Endothelial cell of umbilical vein (primary cell): ENCODE measurements at regions not wholly inside any gene's neighbourhood (a gene's known extent, or its start where the extent isn't known, plus 50 kb on each side); places are given as distances from the start of the nearest gene placed in this dataset.

Experiments used
- BruUV-seq: library from RNA; stranded (reverse); fragments of 400-500 nt; replicated peaks from 2 replicates; lab custom pipeline; 2021; lab: Mats Ljungman, UMichigan
- CTCF ChIA-PET: fragments of 300-600, 350-600 bp; sonication (Branson Sonifier 250); formaldehyde crosslinking; loops from one replicate; lab custom pipeline; 2021; ENCODE audit warnings: antibody characterized with exemption, inconsistent platforms; lab: Charles Lee
- POLR2A ChIA-PET: fragments of 300-600, 350-600 bp; sonication (Branson Sonifier 250); formaldehyde crosslinking; loops from one replicate; lab custom pipeline; 2021; ENCODE audit warnings: antibody characterized with exemption, inconsistent platforms; lab: Charles Lee
- DNase-seq: peaks from one replicate; pipeline ENCODE4 v3.0.0-alpha.2; 2011; ENCODE audit warnings: low read depth, low spot score
- FAIRE-seq: peaks from 2 replicates; lab custom pipeline; 2011; peaks lifted over from hg19 to GRCh38; lab: Jason Lieb, UNC
- H2AFZ ChIP-seq: 2 replicates; pipeline ENCODE4 v1.6.0; 2012; ENCODE audit warnings: low read depth, low read length, control low read depth, inconsistent platforms
- H3K27ac ChIP-seq: 2 replicates; pipeline ENCODE4 v1.5.1; 2011; ENCODE audit warnings: low read depth, mild to moderate bottlenecking, control low read depth, low read length, moderate library complexity; ENCODE audit not compliant: insufficient read depth
- H3K27me3 ChIP-seq, 2 experiments: 2 replicates each; pipeline versions ENCODE4 v1.6.0 to v1.6.1; 2011; ENCODE audit warnings: low read length in 2 of 2, mixed read lengths in 1 of 2; ENCODE audit not compliant: control insufficient read depth in 2 of 2, insufficient read depth in 2 of 2
- H3K36me3 ChIP-seq, 2 experiments: 2 replicates in 1 of 2; 3 replicates in 1 of 2; pipeline ENCODE4 v1.5.1; 2011; ENCODE audit warnings: low read length in 2 of 2, mild to moderate bottlenecking in 1 of 2, moderate library complexity in 1 of 2; ENCODE audit not compliant: control insufficient read depth in 2 of 2, insufficient read depth in 2 of 2; ENCODE audit errors: extremely low read depth in 1 of 2
- H3K4me1 ChIP-seq: 3 replicates; pipeline ENCODE4 v1.5.1; 2011; ENCODE audit warnings: mild to moderate bottlenecking, low read length; ENCODE audit not compliant: control insufficient read depth, insufficient read depth; ENCODE audit errors: extremely low read depth
- H3K4me2 ChIP-seq: 2 replicates; pipeline ENCODE4 v1.6.1; 2011; ENCODE audit warnings: low read length, control low read depth, mixed read lengths; ENCODE audit not compliant: insufficient read depth
- H3K4me3 ChIP-seq, 3 experiments: fragments of 200-600 bp in 1 of 3; sonication (generic), shearing (Covaris generic) in 1 of 3; replicated peaks in 1 of 3; 2 replicates each; pipeline ENCODE4 v1.5.1; 2011 to 2016; ENCODE audit warnings: control low read depth in 3 of 3, low read length in 3 of 3, mild to moderate bottlenecking in 2 of 3, inconsistent platforms in 1 of 3, low read depth in 1 of 3, moderate library complexity in 1 of 3; ENCODE audit not compliant: insufficient read depth in 1 of 3
- H3K79me2 ChIP-seq: 2 replicates; pipeline ENCODE4 v1.6.0; 2012; ENCODE audit warnings: low read length, inconsistent platforms; ENCODE audit not compliant: control insufficient read depth, insufficient read depth
- H3K9ac ChIP-seq: replicated peaks from 2 replicates; pipeline ENCODE3; 2011; ENCODE audit warnings: low read length, control low read depth; ENCODE audit not compliant: insufficient read depth; ENCODE audit errors: extremely low read depth
- H3K9me1 ChIP-seq: replicated peaks from 3 replicates; pipeline ENCODE4 v1.6.0; 2011; ENCODE audit warnings: mild to moderate bottlenecking, low read length; ENCODE audit not compliant: control insufficient read depth, insufficient read depth; ENCODE audit errors: extremely low read depth
- H3K9me3 ChIP-seq: replicated peaks from 2 replicates; pipeline ENCODE4 v1.5.1; 2012; ENCODE audit warnings: low read length, inconsistent platforms; ENCODE audit not compliant: control insufficient read depth, insufficient read depth
- H4K20me1 ChIP-seq: replicated peaks from 2 replicates; pipeline ENCODE3; 2011; ENCODE audit warnings: mild to moderate bottlenecking, low read length; ENCODE audit not compliant: control insufficient read depth, insufficient read depth; ENCODE audit errors: extremely low read depth
- EZH2 ChIP-seq: IDR thresholded peaks from 2 replicates; pipeline ENCODE4 v1.6.1; 2012; ENCODE audit warnings: borderline replicate concordance, low read depth, mild to moderate bottlenecking, moderate library complexity, low read length, inconsistent platforms; ENCODE audit not compliant: severe bottlenecking
- FOS ChIP-seq: IDR thresholded peaks from 2 replicates; pipeline ENCODE4 v1.6.1; 2011; ENCODE audit warnings: mild to moderate bottlenecking, low read length, moderate library complexity, borderline replicate concordance; ENCODE audit not compliant: insufficient read depth
- GATA2 ChIP-seq: IDR thresholded peaks from 2 replicates; pipeline ENCODE4 v1.7.0; 2011; ENCODE audit warnings: low read depth, mild to moderate bottlenecking, moderate library complexity, mixed read lengths, low read length; ENCODE audit not compliant: insufficient read length, insufficient read depth
- JUN ChIP-seq: IDR thresholded peaks from 2 replicates; pipeline ENCODE4 v1.6.1; 2011; ENCODE audit warnings: borderline replicate concordance, low read depth; ENCODE audit not compliant: insufficient read length, insufficient read depth
- MYC ChIP-seq: IDR thresholded peaks from one replicate; pipeline ENCODE4 v1.6.1; 2011; ENCODE audit warnings: mild to moderate bottlenecking, low read depth, low read length
- POLR2A ChIP-seq: IDR thresholded peaks from 2 replicates; pipeline ENCODE4 v1.6.1; 2012; ENCODE audit warnings: low read depth, mild to moderate bottlenecking, control low read depth, low read length
- POLR2AphosphoS5 ChIP-seq: IDR thresholded peaks from 2 replicates; pipeline ENCODE4 v1.6.1; 2012; ENCODE audit warnings: low read depth, mild to moderate bottlenecking, control low read depth, low read length, moderate library complexity; ENCODE audit not compliant: insufficient read depth
- dilution Hi-C: fragments of 300-500 bp; cut with MboI; formaldehyde crosslinking; loops from one replicate; pipeline ENCODE4 v1.15.0; 2019; ENCODE audit warnings: low sequenced_read_pairs; ENCODE audit not compliant: extremely low pct_ligation_motif_present
- intact Hi-C: fragments of 100-400 bp; cut with micrococcal nuclease; formaldehyde crosslinking; loops from one replicate; pipeline ENCODE4 v1.10.0; 2022
- TF ChIP-seq, protein P1 (sequence below), 2 donors: IDR thresholded peaks; 1 replicate in 1 of 2; 2 replicates in 1 of 2; pipeline ENCODE4 v1.5.1; 2011; ENCODE audit warnings: low read length in 2 of 2, mild to moderate bottlenecking in 2 of 2, moderate library complexity in 2 of 2, control low read depth in 1 of 2, inconsistent platforms in 1 of 2, low read depth in 1 of 2; ENCODE audit not compliant: insufficient read depth in 1 of 2; ENCODE audit errors: extremely low read depth in 1 of 2
- TF ChIP-seq, protein P2 (sequence below): IDR thresholded peaks from 2 replicates; pipeline ENCODE4 v1.6.1; 2011; ENCODE audit not compliant: insufficient read depth, insufficient read length

DNA sequence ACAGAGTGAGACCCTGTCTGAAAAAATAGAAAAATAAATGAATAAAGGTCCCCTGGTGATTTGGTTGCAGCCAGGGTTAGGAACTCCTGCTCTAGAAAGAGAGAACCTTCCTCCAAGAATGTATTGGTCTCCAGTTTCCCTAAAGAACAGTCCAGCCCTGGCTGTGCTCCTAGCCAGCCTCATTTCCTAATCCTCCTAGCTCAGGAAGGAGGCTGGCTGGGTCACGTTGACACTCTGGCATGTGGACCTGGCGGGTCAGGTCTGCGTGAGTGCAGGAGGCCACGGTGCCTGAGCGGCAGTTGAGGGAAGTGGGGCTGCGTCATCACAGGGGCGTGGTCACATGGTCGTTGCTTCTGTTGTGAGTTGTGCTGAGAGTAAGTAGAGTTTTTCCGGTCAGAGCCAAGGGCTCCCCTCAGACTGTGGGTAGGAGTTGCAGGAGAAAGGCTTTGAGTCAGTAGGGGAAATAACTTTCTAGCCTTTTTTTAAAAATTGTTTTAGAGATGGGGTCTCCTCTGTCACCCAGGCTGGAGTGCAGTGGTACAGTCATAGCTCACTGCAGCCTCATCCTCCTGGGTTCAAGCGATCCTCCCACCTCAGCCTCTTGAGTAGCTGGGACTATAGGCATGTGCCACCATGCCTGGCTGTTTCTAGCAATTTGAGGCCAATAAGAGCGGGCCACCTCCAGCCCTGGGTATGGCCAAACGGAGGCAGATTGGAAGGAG lies 194.0 kb upstream of the CIBAR2 start:
- peak; percentile 96 for FAIRE-seq

More for the DNA sequence above, 194.0 kb upstream of the CIBAR2 start:
- DNase-seq: peak; percentile 92
- Histone ChIP-seq H3K27me3 (no peaks in the 10 kb centered on the region), H3K4me3 (no peak overlapping the region), H3K36me3 (no peaks in the 10 kb centered on the region), H3K79me2 (no peaks in the 10 kb centered on the region), H3K9me1 (no peaks in the 10 kb centered on the region), H3K4me1 (peaks cover 14% of the 10 kb centered on the region), H4K20me1 (no peaks in the 10 kb centered on the region), H3K4me2 (no peak overlapping the region), H2AFZ (peak overlapping the region; percentile 7), H3K9me3 (no peaks in the 10 kb centered on the region), H3K9ac (no peak overlapping the region), H3K27ac (no peak overlapping the region)
- ChIA-PET POLR2A (no interaction called here), CTCF (interaction anchor here (0.8 to 3.5 kb wide), 5 partner anchors 9 to 191 kb away, joined by 3 to 15 read pairs (median 12); no protein-coding TSS in a partner anchor)
- intact Hi-C loops (loop anchor here (10.0 kb wide), 1 partner anchor 309 kb away; the partner anchor contains the start of gene GSE1), dilution Hi-C loops (no loop called here)
- BruUV-seq: no TSS peak
- no peak for TF ChIP-seq JUN
- TF ChIP-seq MYC: no peak
- TF ChIP-seq POLR2AphosphoS5: no peak
- TF ChIP-seq, protein P1, sequence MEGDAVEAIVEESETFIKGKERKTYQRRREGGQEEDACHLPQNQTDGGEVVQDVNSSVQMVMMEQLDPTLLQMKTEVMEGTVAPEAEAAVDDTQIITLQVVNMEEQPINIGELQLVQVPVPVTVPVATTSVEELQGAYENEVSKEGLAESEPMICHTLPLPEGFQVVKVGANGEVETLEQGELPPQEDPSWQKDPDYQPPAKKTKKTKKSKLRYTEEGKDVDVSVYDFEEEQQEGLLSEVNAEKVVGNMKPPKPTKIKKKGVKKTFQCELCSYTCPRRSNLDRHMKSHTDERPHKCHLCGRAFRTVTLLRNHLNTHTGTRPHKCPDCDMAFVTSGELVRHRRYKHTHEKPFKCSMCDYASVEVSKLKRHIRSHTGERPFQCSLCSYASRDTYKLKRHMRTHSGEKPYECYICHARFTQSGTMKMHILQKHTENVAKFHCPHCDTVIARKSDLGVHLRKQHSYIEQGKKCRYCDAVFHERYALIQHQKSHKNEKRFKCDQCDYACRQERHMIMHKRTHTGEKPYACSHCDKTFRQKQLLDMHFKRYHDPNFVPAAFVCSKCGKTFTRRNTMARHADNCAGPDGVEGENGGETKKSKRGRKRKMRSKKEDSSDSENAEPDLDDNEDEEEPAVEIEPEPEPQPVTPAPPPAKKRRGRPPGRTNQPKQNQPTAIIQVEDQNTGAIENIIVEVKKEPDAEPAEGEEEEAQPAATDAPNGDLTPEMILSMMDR (IDR thresholded peaks at IDR 0.05; ENCODE audit: extremely low read depth in 1 of 2, insufficient read depth in 1 of 2, low read depth in 1 of 2, low read length in 2 of 2): no peak
- TF ChIP-seq EZH2: no peak
- TF ChIP-seq GATA2: no peak
- TF ChIP-seq, protein P2, sequence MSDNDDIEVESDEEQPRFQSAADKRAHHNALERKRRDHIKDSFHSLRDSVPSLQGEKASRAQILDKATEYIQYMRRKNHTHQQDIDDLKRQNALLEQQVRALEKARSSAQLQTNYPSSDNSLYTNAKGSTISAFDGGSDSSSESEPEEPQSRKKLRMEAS: peak; percentile 85
- peak; percentile 44 for TF ChIP-seq FOS
- no peak for TF ChIP-seq POLR2A
